Esophagus squamous epithelium (tissue), 4 donors: ENCODE measurements at regions not wholly inside any gene's neighbourhood (a gene's known extent, or its start where the extent isn't known, plus 50 kb on each side); places are given as distances from the start of the nearest gene placed in this dataset.

ENCODE experiments used
- POLR2A ChIP-seq, 4 donors: fragments of 450-650 bp; IDR thresholded peaks; one replicate each; pipeline ENCODE4 v1.6.1; 2017; ENCODE audit warnings: antibody characterized with exemption in 4 of 4, mild to moderate bottlenecking in 4 of 4, moderate library complexity in 3 of 4
- TF ChIP-seq, protein P1 (sequence below), 6 experiments: fragments of 450-650 bp in 4 of 6; fragments of 200-600 bp in 2 of 6; sonication (generic) in 2 of 6; IDR thresholded peaks; one replicate each; pipeline ENCODE4 v1.5.1; 2016 to 2019; ENCODE audit warnings: antibody characterized with exemption in 6 of 6, mild to moderate bottlenecking in 4 of 6, moderate library complexity in 4 of 6

DNA sequence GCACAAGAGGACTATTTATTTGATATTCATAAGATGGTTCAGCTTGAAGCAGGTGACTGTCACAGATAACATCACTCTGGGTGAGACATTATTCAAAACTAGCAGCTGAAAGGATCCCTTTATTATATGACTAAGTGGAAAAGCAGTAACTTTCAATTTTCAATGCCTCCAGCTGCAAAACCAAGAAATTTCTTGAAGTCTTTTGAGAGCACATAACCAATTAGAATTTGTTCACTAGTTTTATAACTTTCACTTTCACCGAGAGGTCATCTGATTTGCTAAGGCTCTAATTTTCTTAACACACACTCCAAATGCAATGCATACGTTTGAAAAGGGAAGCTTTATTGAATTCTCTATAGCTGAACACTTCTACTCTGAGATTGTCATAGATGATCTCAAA lies 88.6 kb upstream of the KLF14 start:
- TF ChIP-seq, protein P1, sequence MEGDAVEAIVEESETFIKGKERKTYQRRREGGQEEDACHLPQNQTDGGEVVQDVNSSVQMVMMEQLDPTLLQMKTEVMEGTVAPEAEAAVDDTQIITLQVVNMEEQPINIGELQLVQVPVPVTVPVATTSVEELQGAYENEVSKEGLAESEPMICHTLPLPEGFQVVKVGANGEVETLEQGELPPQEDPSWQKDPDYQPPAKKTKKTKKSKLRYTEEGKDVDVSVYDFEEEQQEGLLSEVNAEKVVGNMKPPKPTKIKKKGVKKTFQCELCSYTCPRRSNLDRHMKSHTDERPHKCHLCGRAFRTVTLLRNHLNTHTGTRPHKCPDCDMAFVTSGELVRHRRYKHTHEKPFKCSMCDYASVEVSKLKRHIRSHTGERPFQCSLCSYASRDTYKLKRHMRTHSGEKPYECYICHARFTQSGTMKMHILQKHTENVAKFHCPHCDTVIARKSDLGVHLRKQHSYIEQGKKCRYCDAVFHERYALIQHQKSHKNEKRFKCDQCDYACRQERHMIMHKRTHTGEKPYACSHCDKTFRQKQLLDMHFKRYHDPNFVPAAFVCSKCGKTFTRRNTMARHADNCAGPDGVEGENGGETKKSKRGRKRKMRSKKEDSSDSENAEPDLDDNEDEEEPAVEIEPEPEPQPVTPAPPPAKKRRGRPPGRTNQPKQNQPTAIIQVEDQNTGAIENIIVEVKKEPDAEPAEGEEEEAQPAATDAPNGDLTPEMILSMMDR (IDR thresholded peaks at IDR 0.05): no peak
- no peak for TF ChIP-seq POLR2A (IDR thresholded peaks at IDR 0.05)
